DOHH2 (cell line): ENCODE measurements at regions not wholly inside any gene's neighbourhood (a gene's known extent, or its start where the extent isn't known, plus 50 kb on each side); places are given as distances from the start of the nearest gene placed in this dataset.

Source experiments
- EZH2phosphoT487 ChIP-seq: fragments of 200-600 bp; sonication (generic); IDR thresholded peaks from 2 replicates; pipeline ENCODE4 v1.6.1; 2017; ENCODE audit warnings: borderline replicate concordance, mild to moderate bottlenecking, antibody characterized with exemption, low read length, moderate library complexity, mixed read lengths
- TF ChIP-seq, protein P1 (sequence below): fragments of 200-600 bp; sonication (generic); IDR thresholded peaks from one replicate; pipeline ENCODE4 v1.5.1; 2014; ENCODE audit warnings: antibody characterized with exemption, mild to moderate bottlenecking, low read depth, low read length; ENCODE audit not compliant: poor library complexity, severe bottlenecking

DNA sequence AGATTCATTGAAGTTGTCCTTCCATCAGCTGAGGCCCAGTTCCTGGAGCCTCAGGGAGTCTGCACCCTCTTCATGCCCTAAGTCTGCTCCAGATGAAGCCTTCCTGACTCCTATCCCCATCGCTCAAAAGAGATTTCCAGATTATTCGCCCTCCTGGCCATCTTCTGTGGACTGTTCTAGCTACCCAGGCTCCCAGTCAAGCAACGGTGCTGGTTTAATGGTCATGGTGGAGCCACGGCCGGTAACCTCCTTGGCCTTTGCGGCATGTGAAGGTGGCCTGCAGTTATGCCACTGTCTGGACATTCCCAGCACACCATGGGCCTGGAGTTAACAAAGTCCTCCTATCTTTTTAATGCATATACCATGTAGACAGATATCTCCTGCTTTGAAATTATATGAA lies 140.1 kb upstream of the ASB18 start:
- TF ChIP-seq, protein P1, sequence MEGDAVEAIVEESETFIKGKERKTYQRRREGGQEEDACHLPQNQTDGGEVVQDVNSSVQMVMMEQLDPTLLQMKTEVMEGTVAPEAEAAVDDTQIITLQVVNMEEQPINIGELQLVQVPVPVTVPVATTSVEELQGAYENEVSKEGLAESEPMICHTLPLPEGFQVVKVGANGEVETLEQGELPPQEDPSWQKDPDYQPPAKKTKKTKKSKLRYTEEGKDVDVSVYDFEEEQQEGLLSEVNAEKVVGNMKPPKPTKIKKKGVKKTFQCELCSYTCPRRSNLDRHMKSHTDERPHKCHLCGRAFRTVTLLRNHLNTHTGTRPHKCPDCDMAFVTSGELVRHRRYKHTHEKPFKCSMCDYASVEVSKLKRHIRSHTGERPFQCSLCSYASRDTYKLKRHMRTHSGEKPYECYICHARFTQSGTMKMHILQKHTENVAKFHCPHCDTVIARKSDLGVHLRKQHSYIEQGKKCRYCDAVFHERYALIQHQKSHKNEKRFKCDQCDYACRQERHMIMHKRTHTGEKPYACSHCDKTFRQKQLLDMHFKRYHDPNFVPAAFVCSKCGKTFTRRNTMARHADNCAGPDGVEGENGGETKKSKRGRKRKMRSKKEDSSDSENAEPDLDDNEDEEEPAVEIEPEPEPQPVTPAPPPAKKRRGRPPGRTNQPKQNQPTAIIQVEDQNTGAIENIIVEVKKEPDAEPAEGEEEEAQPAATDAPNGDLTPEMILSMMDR: no peak
- TF ChIP-seq EZH2phosphoT487: no peak
